ENCODE measurements at regions not wholly inside any gene's neighbourhood (a gene's known extent, or its start where the extent isn't known, plus 50 kb on each side); places are given as distances from the start of the nearest gene placed in this dataset.
"Not testable (repeated sequence)": the region's sequence is repeated elsewhere in the genome, so short reads cannot be mapped to it uniquely, and the experiment has no call there.

GRCh38 chr16:9625122-9625521 is 533.7 kb downstream of the HAPSTR1 start:
- Histone ChIP-seq H3K27me3 (replicated peaks; ENCODE audit: insufficient read depth) (no peaks in the 10 kb centered on the region), H3K27ac (no peak overlapping the region), H3K9me3 (no peaks in the 10 kb centered on the region), H3K36me3 (no peaks in the 10 kb centered on the region), H3K4me3 (no peak overlapping the region), H3K4me1 (ENCODE audit: control insufficient read depth in 1 of 2, low read depth in 2 of 2) (no peaks in the 10 kb centered on the region)
- TF ChIP-seq CTCF (IDR thresholded peaks at IDR 0.05): no peak
- ATAC-seq (ENCODE audit: insufficient number of reproducible peaks, low FRiP score, low read depth) (no peak), DNase-seq (ENCODE audit: low spot score) (no peak)

- H3K4me3 ChIP-seq: no peak overlapping the region
- ATAC-seq (ENCODE audit: insufficient number of reproducible peaks, low FRiP score, low read depth) (no peak), DNase-seq (ENCODE audit: low spot score) (no peak)
- H3K36me3 ChIP-seq: no peaks in the 10 kb centered on the region
- TF ChIP-seq CTCF (IDR thresholded peaks at IDR 0.05): no peak
- no peaks in the 10 kb centered on the region for H3K4me1 ChIP-seq (ENCODE audit: control insufficient read depth in 1 of 2, low read depth in 2 of 2)
- no peaks in the 10 kb centered on the region for H3K27me3 ChIP-seq (replicated peaks; ENCODE audit: insufficient read depth)
- no peaks in the 10 kb centered on the region for H3K9me3 ChIP-seq
- H3K27ac ChIP-seq: no peak overlapping the region
Observed at GRCh38 chr16:9627427-9627826, 536.0 kb downstream of the HAPSTR1 start.

GRCh38 chr16:9630119-9630518 is 538.7 kb downstream of the HAPSTR1 start:
- ATAC-seq (ENCODE audit: insufficient number of reproducible peaks, low FRiP score, low read depth) (no peak), DNase-seq (ENCODE audit: low spot score) (no peak)
- Histone ChIP-seq H3K4me3 (no peak overlapping the region), H3K27ac (no peak overlapping the region), H3K36me3 (no peaks in the 10 kb centered on the region), H3K9me3 (no peaks in the 10 kb centered on the region), H3K4me1 (ENCODE audit: control insufficient read depth in 1 of 2, low read depth in 2 of 2) (no peaks in the 10 kb centered on the region), H3K27me3 (replicated peaks; ENCODE audit: insufficient read depth) (no peaks in the 10 kb centered on the region)
- TF ChIP-seq CTCF (IDR thresholded peaks at IDR 0.05): no peak

- Histone ChIP-seq H3K27me3 (replicated peaks; ENCODE audit: insufficient read depth) (no peaks in the 10 kb centered on the region), H3K9me3 (no peaks in the 10 kb centered on the region), H3K27ac (no peak overlapping the region), H3K4me3 (no peak overlapping the region), H3K36me3 (no peaks in the 10 kb centered on the region), H3K4me1 (ENCODE audit: control insufficient read depth in 1 of 2, low read depth in 2 of 2) (no peaks in the 10 kb centered on the region)
- no peak for TF ChIP-seq CTCF (IDR thresholded peaks at IDR 0.05)
- ATAC-seq (ENCODE audit: insufficient number of reproducible peaks, low FRiP score, low read depth) (no peak), DNase-seq (ENCODE audit: low spot score) (no peak)
Observed at GRCh38 chr16:9630985-9631384, 539.5 kb downstream of the HAPSTR1 start.

GRCh38 chr16:9633844-9634243 is 542.4 kb downstream of the HAPSTR1 start:
- H3K4me3 ChIP-seq: no peak overlapping the region
- no peak overlapping the region for H3K27ac ChIP-seq
- TF ChIP-seq CTCF (IDR thresholded peaks at IDR 0.05): no peak
- H3K27me3 ChIP-seq (replicated peaks; ENCODE audit: insufficient read depth): no peaks in the 10 kb centered on the region
- H3K9me3 ChIP-seq: no peaks in the 10 kb centered on the region
- H3K36me3 ChIP-seq: no peaks in the 10 kb centered on the region
- DNase-seq (ENCODE audit: low spot score) (no peak), ATAC-seq (ENCODE audit: insufficient number of reproducible peaks, low FRiP score, low read depth) (no peak)
- H3K4me1 ChIP-seq (ENCODE audit: control insufficient read depth in 1 of 2, low read depth in 2 of 2): no peaks in the 10 kb centered on the region

- not testable (repeated sequence) for H3K27ac ChIP-seq; H3K27me3 ChIP-seq (replicated peaks; ENCODE audit: insufficient read depth); ATAC-seq (ENCODE audit: insufficient number of reproducible peaks, low FRiP score, low read depth); H3K4me1 ChIP-seq (ENCODE audit: control insufficient read depth in 1 of 2, low read depth in 2 of 2); H3K4me3 ChIP-seq; DNase-seq (ENCODE audit: low spot score); H3K9me3 ChIP-seq; H3K36me3 ChIP-seq
Observed at GRCh38 chr16:9635150-9635720, 543.8 kb downstream of the HAPSTR1 start.
